ENCODE measurements at regions not wholly inside any gene's neighbourhood (a gene's known extent, or its start where the extent isn't known, plus 50 kb on each side); places are given as distances from the start of the nearest gene placed in this dataset.

GRCh38 chr5:35482167-35482755, 135.4 kb upstream of the SPEF2 start:
- no peak overlapping the region for H3K4me3 ChIP-seq (ENCODE audit: low read length)
- no peak for TF ChIP-seq CTCF (conservative IDR thresholded peaks at IDR 0.05; ENCODE audit: low read depth, low read length)
- no peak for DNase-seq (ENCODE audit: low read depth)

- TF ChIP-seq CTCF (conservative IDR thresholded peaks at IDR 0.05; ENCODE audit: low read depth, low read length), result no peak
- no peak for DNase-seq (ENCODE audit: low read depth)
- peak overlapping the region; percentile 30 for H3K4me3 ChIP-seq (ENCODE audit: low read length)
Observed at GRCh38 chr5:35478856-35479682, 138.6 kb upstream of the SPEF2 start.

DNA sequence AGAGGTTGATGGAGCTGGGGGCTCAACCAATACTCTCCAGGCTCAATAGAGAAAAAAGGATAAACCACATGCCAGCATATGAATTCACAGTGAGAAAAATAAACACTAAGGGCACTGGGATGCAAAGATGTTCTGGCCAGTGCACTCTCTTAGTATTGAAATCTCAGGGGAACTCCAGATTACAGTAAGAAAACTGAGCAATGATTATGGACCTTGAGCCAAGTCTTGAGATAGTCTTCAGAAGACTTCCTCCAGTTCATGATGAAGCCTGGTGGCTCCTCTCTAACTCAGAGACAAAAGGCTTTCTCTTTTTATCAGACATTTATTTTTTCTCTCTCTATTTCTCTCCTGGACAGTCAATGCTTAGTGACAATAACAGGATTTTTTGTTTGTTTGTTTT, 139.8 kb upstream of the SPEF2 start:
- DNase-seq (ENCODE audit: low read depth), result no peak
- no peak overlapping the region for H3K4me3 ChIP-seq (ENCODE audit: low read length)
- TF ChIP-seq CTCF (conservative IDR thresholded peaks at IDR 0.05; ENCODE audit: low read depth, low read length), result no peak

DNA sequence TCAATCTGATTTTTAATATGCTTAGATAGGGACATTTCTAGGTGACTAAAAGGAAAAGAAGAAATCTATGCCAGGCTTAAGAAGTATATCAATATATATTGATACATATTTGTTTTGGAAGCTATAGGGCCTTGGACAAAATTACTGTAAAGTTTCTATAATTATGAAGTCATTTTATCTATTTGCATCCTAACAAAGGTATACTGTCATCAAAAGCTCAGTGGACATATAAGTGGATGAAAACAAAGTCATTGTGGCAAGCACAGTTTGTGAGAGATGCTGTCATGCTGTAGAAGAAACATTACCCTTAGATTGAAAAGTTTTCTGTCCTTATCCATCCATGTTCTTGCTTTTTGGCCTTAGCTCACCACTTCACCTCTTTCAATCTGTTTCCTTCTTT, 140.3 kb upstream of the SPEF2 start:
- no peak overlapping the region for H3K4me3 ChIP-seq (ENCODE audit: low read length)
- no peak for DNase-seq (ENCODE audit: low read depth)
- TF ChIP-seq CTCF (conservative IDR thresholded peaks at IDR 0.05; ENCODE audit: low read depth, low read length), result no peak

DNA sequence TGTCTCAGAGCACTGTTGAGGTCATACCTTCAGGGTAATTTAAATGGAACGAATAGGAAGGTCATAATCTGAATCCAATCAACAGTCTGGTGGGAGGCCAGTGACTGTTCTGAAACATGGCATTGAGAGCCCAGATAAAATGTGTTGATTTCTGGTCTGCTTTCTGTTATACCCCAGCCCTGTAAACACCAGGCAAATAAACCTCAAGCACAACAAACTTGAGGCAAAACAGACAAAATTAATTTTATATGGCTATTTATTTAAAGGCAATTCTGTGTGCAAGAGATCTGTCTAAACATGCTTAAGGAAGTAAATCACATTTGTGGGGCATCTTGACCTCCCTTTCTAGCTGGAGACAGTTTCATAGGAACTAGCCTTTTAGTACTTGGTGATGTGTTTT, 140.9 kb upstream of the SPEF2 start:
- H3K4me3 ChIP-seq (ENCODE audit: low read length), result no peak overlapping the region
- no peak for TF ChIP-seq CTCF (conservative IDR thresholded peaks at IDR 0.05; ENCODE audit: low read depth, low read length)

GRCh38 chr5:35476036-35476435, 141.6 kb upstream of the SPEF2 start:
- H3K4me3 ChIP-seq (ENCODE audit: low read length), result no peak overlapping the region
- TF ChIP-seq CTCF (conservative IDR thresholded peaks at IDR 0.05; ENCODE audit: low read depth, low read length), result no peak
- DNase-seq (ENCODE audit: low read depth), result no peak

More for the DNA sequence above, 140.9 kb upstream of the SPEF2 start:
- no peak for DNase-seq (ENCODE audit: low read depth)

GRCh38 chr5:35473589-35473988, 144.1 kb upstream of the SPEF2 start:
- H3K4me3 ChIP-seq (ENCODE audit: low read length), result no peak overlapping the region

More at GRCh38 chr5:35473589-35473988, 144.1 kb upstream of the SPEF2 start:
- TF ChIP-seq CTCF (conservative IDR thresholded peaks at IDR 0.05; ENCODE audit: low read depth, low read length), result no peak
- no peak for DNase-seq (ENCODE audit: low read depth)
